Esophagus (tissue), 2 donors: ENCODE measurements at regions not wholly inside any gene's neighbourhood (a gene's known extent, or its start where the extent isn't known, plus 50 kb on each side); places are given as distances from the start of the nearest gene placed in this dataset.

Source experiments
- H3K27ac ChIP-seq, 2 donors: one replicate each; pipeline ENCODE4 v1.5.1; 2013; ENCODE audit warnings: low read depth in 2 of 2, mild to moderate bottlenecking in 2 of 2, inconsistent platforms in 1 of 2, low read length in 1 of 2, moderate library complexity in 1 of 2
- H3K27me3 ChIP-seq, 2 donors: one replicate each; pipeline ENCODE4 v1.6.1; 2013; ENCODE audit warnings: low read length in 2 of 2, control low read depth in 1 of 2, mild to moderate bottlenecking in 1 of 2; ENCODE audit not compliant: insufficient read depth in 2 of 2, control insufficient read depth in 1 of 2
- H3K36me3 ChIP-seq, 2 donors: one replicate each; pipeline ENCODE4 v1.6.1; 2013; ENCODE audit warnings: low read length in 1 of 2; ENCODE audit not compliant: control insufficient read depth in 2 of 2, insufficient read depth in 2 of 2
- H3K4me1 ChIP-seq, 2 donors: one replicate each; pipeline ENCODE4 v1.6.1; 2013; ENCODE audit warnings: low read length in 1 of 2; ENCODE audit not compliant: control insufficient read depth in 2 of 2, insufficient read depth in 2 of 2
- H3K4me3 ChIP-seq, 2 donors: one replicate each; pipeline ENCODE4 v1.5.1; 2013; ENCODE audit warnings: low read length in 2 of 2, mild to moderate bottlenecking in 2 of 2, low read depth in 1 of 2, moderate library complexity in 1 of 2
- H3K9me3 ChIP-seq, 2 donors: one replicate each; pipeline ENCODE4 v1.6.1; 2013; ENCODE audit warnings: mild to moderate bottlenecking in 2 of 2, low read depth in 1 of 2, low read length in 1 of 2, moderate library complexity in 1 of 2; ENCODE audit not compliant: control insufficient read depth in 2 of 2, insufficient read depth in 1 of 2
- WGBS, 2 donors: extraction: QIAGEN DNeasy Blood & Tissue Kit; methylation state at CpG; one replicate each; pipeline ENCODE4 v1.1.7; 2013; 5-methylcytosine and 5-hydroxymethylcytosine counted together
- donor health status: healthy with polysubstance abuse.
- donor health status: Bipolar disorder and iron deficiency.

DNA sequence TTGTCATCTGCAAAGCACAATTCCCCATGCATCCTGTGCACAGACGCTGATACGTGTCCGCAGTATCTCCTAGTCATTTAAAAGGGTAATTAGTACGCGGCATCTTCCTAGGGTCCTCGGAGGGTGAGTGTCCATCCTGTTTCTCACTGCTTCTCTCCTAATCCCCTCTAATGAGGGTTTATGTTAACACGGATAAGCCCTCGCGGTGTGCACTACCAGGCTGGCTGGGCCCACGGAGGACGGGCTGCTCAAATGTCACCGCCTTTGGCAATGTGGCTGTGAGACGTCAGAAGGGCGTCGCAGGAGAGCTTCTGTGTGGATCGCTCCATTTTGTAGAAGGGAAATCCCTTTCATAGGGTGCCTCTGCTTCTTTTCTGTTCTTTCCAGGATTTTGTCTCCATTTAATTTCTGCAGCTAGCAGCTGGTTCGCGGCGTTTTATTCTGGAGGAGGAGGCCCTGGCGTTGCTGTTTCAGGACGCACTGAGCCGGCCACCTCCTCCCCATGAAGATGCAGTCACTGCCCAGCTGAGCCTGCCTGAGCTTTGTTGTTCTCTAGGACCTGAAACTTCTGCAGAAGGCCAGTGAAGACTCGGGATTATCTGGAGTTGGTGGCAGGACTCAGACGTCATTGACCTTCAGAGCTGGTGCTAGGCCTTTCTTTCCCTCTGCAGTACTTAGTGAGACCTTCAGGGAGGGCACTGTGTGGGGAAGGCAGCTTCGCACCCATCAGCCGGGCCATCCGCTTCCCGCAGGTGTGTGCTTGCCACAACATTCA lies 326.1 kb upstream of the IRX1 start:
- Histone ChIP-seq H3K9me3 (peaks cover 0 to 2% of the 10 kb centered on the region in 2 donors), H3K27me3 (no peaks in the 10 kb centered on the region), H3K36me3 (no peaks in the 10 kb centered on the region), H3K4me1 (no peaks in the 10 kb centered on the region), H3K4me3 (no peak overlapping the region), H3K27ac (no peak overlapping the region)
- 77 to 81% methylated on average over 28 of the region's 28 CpGs for WGBS, 2 donors

DNA sequence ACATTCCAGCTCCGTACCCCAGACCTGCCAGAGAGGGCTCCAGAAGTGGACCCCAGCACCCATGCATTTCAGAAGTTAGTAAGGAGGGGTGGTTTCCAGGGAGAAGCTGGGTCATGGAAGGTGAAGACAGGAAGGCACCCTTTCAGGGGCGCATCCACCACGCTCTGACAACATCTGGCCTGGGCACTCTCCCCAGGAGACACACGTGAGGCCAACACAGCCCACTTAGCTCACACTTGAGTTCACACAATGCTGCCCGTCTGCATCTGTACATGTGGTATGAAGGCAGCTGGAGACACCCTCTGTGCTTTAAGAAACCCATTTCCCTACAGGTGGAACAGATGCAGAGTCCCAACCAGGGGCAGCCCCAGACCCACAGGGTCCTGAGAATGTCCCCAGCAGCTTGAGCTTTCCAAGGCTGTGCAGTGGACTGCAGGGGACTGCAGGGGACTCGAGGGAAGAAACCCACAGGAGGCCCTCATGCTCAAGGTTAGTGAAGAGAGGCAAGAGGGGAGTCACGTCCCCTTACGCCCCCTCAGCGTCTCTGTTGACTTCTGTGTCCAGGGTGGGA lies 326.8 kb upstream of the IRX1 start:
- no peak overlapping the region for H3K27ac ChIP-seq
- H3K9me3 ChIP-seq, result peaks cover 0 to 2% of the 10 kb centered on the region in 2 donors
- 65 to 83% methylated on average over 9 of the region's 9 CpGs for WGBS, 2 donors
- H3K36me3 ChIP-seq, result no peaks in the 10 kb centered on the region
- H3K4me3 ChIP-seq, result no peak overlapping the region
- no peaks in the 10 kb centered on the region for H3K27me3 ChIP-seq
- no peaks in the 10 kb centered on the region for H3K4me1 ChIP-seq

GRCh38 chr5:3266861-3267260 lies 328.8 kb upstream of the IRX1 start:
- Histone ChIP-seq H3K36me3 (no peaks in the 10 kb centered on the region), H3K27me3 (no peaks in the 10 kb centered on the region), H3K4me1 (no peaks in the 10 kb centered on the region), H3K4me3 (no peak overlapping the region), H3K9me3 (no peaks in the 10 kb centered on the region), H3K27ac (no peak overlapping the region)
- 90 to 91% methylated on average over 5 of the region's 5 CpGs for WGBS, 2 donors

DNA sequence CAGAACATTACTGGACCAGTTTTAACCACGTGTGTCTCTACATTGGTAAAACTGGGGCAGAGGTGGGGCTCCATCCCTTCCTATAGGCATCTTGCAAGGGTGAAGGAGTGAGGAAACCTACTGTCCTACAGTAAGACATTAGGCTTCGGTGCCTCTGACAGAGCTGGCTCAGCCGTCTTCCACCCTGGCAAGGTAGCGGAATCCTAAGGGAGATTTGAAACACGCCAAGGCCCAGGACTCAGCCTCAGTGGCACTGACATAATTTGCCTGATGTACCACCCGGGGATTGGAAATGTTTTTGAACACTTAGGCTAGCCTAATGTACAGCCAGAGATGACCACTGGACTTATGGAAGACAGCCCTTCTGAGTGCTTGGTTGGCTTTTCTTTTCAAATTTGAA lies 329.7 kb upstream of the IRX1 start:
- Histone ChIP-seq H3K36me3 (no peaks in the 10 kb centered on the region), H3K4me3 (no peak overlapping the region), H3K4me1 (no peaks in the 10 kb centered on the region), H3K9me3 (peaks cover 0 to 2% of the 10 kb centered on the region in 2 donors), H3K27ac (no peak overlapping the region), H3K27me3 (no peaks in the 10 kb centered on the region)
- WGBS, 2 donors, result 74 to 80% methylated on average over 6 of the region's 6 CpGs

DNA sequence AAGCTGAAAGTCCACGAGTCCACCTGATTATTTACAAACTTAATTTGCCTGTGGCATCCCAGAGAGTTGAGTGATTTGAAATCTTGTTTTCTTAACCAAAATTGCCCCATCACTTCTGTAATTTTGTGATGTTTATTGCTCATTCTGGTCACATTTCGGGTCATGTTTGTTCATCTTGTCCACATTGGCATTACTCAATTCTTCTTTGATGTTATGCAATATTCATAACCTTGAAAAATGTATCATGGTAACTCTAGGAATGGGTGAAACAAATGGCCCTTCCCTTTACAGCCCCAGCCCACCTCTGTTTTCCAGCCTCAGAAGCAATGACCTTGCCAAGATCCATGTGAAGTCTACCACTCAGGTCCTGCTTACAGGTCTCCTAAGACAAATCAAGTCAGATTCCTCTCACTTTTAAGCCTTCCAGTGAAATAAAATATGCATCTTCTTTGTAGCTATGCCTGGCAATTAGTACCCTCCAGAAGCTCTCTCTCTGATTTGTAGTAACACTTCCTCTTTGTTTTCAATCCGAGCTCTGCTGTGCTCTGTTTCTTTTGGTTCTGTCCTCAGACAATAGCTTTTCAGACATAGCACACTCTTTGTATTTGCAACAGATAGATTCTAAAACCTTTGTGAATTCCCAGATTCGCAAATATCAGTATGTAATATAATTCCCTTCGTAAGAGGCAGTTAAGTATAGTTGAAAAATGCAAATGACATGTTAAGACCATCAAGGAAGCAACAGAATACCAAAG lies 330.3 kb upstream of the IRX1 start:
- Histone ChIP-seq H3K36me3 (no peaks in the 10 kb centered on the region), H3K9me3 (peaks cover 0 to 2% of the 10 kb centered on the region in 2 donors), H3K27me3 (no peaks in the 10 kb centered on the region), H3K4me3 (no peak overlapping the region), H3K27ac (no peak overlapping the region), H3K4me1 (no peaks in the 10 kb centered on the region)
- 67 to 72% methylated on average over 5 of the region's 5 CpGs for WGBS, 2 donors

DNA sequence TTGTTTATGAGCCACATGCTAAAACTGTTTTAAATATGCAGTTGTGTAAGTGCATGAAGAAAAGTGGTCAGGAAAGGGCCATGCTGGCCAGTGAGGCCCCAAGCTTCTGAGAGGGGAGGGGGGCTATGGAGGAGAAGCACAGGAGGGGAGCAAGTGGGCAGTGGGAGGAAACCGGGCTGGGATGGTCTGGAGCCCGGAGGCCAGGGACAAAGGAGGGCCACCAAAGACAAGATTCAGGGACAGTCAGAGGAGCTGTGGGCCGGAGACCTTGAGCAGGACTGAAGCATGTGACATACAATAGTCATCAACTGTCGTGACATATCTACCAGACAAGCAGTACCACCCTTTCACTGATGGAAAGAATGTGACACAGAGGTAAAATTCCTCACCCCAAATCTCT lies 333.2 kb upstream of the IRX1 start:
- 83 to 86% methylated on average over 4 of the region's 4 CpGs for WGBS, 2 donors
- H3K4me3 ChIP-seq, result no peak overlapping the region
- no peaks in the 10 kb centered on the region for H3K36me3 ChIP-seq
- no peak overlapping the region for H3K27ac ChIP-seq
- peaks cover 0 to 2% of the 10 kb centered on the region in 2 donors for H3K27me3 ChIP-seq
- H3K9me3 ChIP-seq, result peaks cover 0 to 2% of the 10 kb centered on the region in 2 donors
- no peaks in the 10 kb centered on the region for H3K4me1 ChIP-seq

- Histone ChIP-seq H3K4me1 (no peaks in the 10 kb centered on the region), H3K9me3 (peaks cover 0 to 2% of the 10 kb centered on the region in 2 donors), H3K36me3 (no peaks in the 10 kb centered on the region), H3K27me3 (peaks cover 0 to 2% of the 10 kb centered on the region in 2 donors), H3K27ac (no peak overlapping the region), H3K4me3 (no peak overlapping the region)
- WGBS, 2 donors, result 90 to 94% methylated on average over 4 of the region's 4 CpGs
Measured at GRCh38 chr5:3261081-3261480, 334.6 kb upstream of the IRX1 start.

GRCh38 chr5:3258050-3258449 lies 337.6 kb upstream of the IRX1 start:
- 79 to 81% methylated on average over 9 of the region's 9 CpGs for WGBS, 2 donors
- Histone ChIP-seq H3K36me3 (no peaks in the 10 kb centered on the region), H3K4me3 (no peak overlapping the region), H3K27ac (no peak overlapping the region), H3K27me3 (peaks cover 0 to 2% of the 10 kb centered on the region in 2 donors), H3K4me1 (no peaks in the 10 kb centered on the region), H3K9me3 (peaks cover 0 to 2% of the 10 kb centered on the region in 2 donors)

- peaks cover 0 to 3% of the 10 kb centered on the region in 2 donors for H3K27me3 ChIP-seq
- 74 to 84% methylated on average over 1 of the region's 1 CpG for WGBS, 2 donors
- H3K9me3 ChIP-seq, result no peaks in the 10 kb centered on the region
- no peak overlapping the region for H3K27ac ChIP-seq
- H3K4me1 ChIP-seq, result no peaks in the 10 kb centered on the region
- H3K36me3 ChIP-seq, result no peaks in the 10 kb centered on the region
- H3K4me3 ChIP-seq, result no peak overlapping the region
Measured at GRCh38 chr5:3252235-3252634, 343.4 kb upstream of the IRX1 start.
